GM12873 (cell line): ENCODE measurements at regions not wholly inside any gene's neighbourhood (a gene's known extent, or its start where the extent isn't known, plus 50 kb on each side); places are given as distances from the start of the nearest gene placed in this dataset.

Experiments used
- TF ChIP-seq, protein P1 (sequence below): IDR thresholded peaks from 2 replicates; pipeline ENCODE4 v1.5.1; 2012; ENCODE audit warnings: low read depth, mild to moderate bottlenecking, moderate library complexity, low read length, control low read depth; ENCODE audit not compliant: insufficient read depth; ENCODE audit errors: missing control alignments

DNA sequence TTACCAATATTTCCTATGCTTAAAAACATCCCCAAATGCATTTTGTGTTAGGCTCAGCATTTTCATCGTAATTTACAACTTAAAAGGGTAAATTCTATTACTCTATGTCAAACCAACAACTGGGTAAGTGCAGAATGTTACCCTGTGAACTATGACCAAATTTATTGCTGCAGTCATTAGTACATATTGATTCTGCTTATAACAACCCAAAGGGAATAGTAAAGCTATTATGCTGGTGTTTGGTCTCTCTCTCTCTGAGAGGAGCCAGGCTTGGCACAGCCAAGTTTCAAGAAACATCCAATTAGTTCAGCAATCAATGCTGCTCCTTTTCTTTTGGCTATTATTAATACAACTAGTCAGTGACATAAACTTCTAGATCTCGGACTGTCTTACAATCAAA, 747.7 kb downstream of the CENPC start:
- TF ChIP-seq, protein P1, sequence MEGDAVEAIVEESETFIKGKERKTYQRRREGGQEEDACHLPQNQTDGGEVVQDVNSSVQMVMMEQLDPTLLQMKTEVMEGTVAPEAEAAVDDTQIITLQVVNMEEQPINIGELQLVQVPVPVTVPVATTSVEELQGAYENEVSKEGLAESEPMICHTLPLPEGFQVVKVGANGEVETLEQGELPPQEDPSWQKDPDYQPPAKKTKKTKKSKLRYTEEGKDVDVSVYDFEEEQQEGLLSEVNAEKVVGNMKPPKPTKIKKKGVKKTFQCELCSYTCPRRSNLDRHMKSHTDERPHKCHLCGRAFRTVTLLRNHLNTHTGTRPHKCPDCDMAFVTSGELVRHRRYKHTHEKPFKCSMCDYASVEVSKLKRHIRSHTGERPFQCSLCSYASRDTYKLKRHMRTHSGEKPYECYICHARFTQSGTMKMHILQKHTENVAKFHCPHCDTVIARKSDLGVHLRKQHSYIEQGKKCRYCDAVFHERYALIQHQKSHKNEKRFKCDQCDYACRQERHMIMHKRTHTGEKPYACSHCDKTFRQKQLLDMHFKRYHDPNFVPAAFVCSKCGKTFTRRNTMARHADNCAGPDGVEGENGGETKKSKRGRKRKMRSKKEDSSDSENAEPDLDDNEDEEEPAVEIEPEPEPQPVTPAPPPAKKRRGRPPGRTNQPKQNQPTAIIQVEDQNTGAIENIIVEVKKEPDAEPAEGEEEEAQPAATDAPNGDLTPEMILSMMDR = no peak

DNA sequence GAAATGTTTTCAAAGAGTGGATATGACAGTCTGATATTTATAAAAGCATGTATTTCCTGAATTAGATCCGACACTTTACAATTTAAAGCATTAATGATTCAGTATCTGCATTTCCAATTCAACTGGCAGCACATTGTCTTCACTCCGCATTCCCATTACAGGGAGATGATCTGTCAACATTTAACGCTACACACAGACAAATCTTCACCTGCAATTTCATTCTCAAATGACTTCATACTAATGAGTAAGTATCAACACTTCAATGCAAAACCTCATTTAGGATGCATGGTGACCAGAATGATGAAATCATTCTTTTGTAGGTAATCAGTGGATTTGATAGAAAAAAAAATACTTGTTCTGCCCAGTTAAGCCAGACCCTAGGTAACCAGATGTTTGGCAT, 749.6 kb downstream of the CENPC start:
- TF ChIP-seq, protein P1 = no peak

DNA sequence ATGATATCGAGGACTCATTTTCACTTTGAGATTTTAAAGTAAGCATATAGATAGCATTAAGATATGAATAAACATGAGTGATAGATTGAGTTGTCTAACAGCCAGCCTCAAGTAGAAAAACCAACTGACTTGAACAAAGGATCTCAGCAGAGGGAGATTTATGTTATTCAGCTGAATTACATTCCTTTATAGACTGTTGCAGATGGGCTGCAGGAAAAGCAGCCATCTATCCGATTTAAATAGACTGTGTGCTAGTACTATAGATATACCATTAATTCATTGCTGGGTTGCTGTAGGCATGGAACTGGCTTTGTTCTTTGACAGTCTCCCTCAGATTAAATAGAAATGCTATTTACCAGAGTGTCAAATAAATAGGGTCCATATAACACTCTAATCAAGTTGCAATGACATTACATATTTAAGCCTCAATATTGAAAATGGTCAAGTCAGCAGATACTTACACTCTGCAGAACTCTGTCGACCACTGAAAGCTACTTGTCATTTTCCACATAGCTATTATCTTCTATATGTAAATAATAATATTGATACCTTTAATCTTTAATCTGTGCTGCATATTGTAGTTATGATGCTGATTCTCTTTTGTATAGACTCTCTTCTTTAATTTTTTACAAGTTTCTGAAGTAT, 750.8 kb downstream of the CENPC start:
- TF ChIP-seq, protein P1 = no peak

DNA sequence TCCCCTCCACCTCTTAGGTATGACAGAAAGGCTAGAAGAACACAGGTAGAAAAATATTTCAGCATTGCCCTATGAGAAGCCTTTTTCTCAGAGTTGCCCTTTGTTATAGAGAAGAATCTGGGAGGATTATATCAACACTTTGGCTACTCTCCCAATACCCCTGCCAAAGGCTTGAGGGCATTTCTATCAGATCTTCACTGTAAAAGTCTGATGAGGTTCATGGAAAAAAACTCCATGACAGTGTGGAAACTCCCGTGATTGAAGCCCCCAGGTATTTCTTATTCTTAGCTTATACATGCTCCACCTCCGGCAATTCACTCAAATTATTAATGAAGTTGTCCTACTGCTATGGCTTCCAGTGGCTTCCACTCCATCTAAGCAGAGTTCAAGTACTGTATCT, 753.6 kb downstream of the CENPC start:
- TF ChIP-seq, protein P1 = no peak

DNA sequence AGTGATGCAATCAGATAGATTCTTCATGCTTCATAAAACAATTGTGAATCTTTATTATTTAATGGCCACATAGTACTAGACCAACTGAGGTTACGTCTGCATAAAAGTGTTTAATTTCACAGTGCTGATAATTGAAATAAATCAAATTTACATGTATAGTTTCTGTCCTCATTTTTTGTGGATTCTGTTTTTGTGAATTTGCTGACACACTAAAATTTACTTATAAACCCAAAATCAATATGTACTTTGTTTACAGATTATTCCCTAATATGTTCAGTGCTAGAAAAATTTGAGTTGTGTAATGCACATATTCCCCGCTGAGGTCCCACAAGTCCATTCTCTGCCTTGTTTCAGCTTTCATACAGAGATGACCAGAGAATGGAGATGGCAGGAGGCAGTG, 759.8 kb downstream of the CENPC start:
- TF ChIP-seq, protein P1 = no peak

DNA sequence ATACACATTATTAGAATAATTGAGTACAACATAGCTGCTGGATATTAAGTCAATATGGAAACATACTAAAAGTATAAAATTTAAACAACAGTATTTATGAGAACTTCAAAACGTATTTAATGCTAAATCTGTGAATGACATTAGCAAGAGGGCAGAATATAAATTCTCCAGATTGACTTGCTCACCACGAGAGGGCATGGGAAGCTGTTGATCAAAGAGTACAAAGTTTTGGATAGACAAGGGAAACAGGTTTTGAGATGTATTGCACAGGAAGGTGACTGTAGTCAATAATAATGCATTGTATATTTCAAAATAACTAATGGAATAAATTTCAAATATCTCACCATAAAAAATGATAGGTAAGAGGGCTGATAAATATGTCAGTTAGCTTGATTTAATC, 768.2 kb downstream of the CENPC start:
- TF ChIP-seq, protein P1 = no peak

DNA sequence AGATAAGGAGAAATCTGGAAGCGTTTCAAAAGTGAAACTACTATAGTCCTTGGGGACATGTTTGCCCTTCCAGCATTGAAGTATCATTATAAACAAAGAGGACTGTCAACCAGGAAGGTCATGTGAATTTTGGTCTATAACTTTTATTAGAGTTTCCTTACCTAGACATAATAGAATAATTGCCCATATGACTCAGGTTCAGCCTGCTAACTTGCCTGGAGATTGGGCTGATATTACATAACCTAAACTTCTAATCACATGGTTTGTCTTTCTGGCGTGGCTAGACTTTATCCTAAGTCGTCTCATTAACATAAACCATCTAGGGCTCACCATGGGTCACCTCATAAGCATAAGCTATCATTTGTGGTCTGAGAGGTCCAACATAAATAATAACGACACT, 775.9 kb downstream of the CENPC start:
- TF ChIP-seq, protein P1 = no peak
